ENCODE measurements at regions not wholly inside any gene's neighbourhood (a gene's known extent, or its start where the extent isn't known, plus 50 kb on each side); places are given as distances from the start of the nearest gene placed in this dataset.
A peak's percentile ranks its signal among the peaks of the same experiment; 100 is the strongest.

DNA sequence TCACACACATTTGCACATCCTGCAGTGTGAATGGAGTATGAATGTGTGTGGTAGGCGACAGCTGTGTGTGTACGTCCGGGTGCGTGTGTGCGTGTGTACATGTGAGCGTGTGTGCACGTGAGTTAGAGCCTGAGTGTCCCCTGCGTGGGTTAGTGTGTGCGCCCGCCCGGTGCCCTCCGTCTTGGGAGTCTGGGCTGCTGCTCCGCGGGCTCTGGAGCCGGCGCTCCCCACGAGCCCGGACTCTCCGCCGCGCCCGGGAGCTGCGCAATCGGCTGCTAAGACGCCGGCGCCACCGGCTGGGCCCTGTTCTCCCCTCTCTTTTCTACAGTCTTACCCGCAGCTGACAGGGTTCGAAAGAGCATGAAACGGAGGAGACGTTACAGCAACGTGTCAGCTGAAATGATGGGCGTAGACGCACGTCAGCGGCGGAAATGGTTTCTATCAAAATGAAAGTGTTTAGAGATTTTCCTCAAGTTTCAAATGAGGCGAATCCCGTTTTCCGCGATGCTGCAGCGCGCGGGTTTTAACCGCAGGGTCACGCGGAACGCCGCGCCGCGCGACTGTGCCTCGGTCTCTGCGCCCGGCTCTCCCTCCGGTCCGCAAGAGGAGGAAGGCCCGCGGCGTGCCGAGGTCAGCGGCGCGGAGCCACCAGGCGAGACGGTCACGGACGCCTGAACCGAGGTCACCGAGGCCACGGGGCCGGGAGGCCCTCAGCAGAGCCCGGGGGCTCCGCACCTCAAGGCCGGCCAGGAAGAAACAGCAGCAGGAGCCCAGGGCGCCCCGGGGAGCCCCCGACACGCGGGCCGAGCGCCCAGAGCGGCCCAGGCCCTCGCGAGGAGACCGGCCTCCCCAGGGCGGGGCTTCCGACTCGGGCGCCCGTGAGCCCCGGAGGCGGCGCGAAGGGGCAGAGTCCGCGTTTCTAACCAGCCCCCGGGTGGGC, 95.3 kb upstream of the BHLHE23 start:
- Mint-ChIP-seq H3K27me3 (peaks cover 39% of the 10 kb centered on the region), H3K4me1 (ENCODE audit: low read depth) (peaks cover 1% of the 10 kb centered on the region), H3K4me3 (ENCODE audit: low read depth) (peak overlapping the region; percentile 58), H3K36me3 (ENCODE audit: insufficient read depth) (no peaks in the 10 kb centered on the region), H3K27ac (no peak overlapping the region), H3K9me3 (ENCODE audit: low read depth) (no peaks in the 10 kb centered on the region)
- DNase-seq (ENCODE audit: low spot score, unreplicated experiment) = no peak
- no peak for TF ChIP-seq CTCF (IDR thresholded peaks at IDR 0.05; ENCODE audit: unreplicated experiment)

DNA sequence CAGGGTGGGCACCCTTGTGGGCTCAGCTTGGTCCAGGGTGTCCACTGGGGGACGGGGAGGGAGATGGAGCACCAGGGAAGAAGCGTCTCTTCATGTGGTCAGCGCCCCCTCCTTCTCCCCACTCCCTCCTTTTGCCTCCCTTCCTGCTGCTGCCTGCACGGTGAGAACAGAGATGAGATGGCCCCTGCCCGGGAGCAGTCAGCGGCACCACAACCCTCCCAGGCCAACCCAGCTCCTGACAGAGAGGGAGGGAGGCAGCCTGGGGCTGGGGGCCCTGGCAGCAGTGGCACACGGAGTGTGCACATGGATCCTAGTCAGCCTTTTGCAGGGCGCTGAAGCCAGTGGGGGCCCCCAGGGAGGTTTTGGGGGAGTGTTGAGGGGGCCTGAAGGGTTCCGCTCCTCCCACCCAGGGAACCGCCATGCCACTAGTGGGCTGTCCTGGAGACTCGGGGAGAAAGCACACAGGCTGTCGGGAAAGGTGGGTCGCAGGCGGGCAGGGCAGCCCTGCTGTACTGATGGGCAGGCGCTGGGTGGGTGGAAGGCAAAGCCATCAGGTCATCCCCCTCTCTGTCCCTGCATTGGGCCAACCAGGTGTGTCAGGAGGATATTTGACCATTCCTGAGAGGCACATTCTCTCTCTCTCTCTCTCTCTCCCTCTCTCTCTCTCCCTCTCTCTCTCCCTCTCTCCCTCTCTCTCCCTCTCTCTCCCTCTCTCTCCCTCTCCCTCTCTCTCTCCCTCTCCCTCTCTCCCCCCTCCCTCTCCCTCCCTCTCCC, 94.3 kb upstream of the BHLHE23 start:
- Mint-ChIP-seq H3K27me3 (peaks cover 32% of the 10 kb centered on the region), H3K9me3 (ENCODE audit: low read depth) (no peaks in the 10 kb centered on the region), H3K4me3 (ENCODE audit: low read depth) (no peak overlapping the region), H3K36me3 (ENCODE audit: insufficient read depth) (no peaks in the 10 kb centered on the region), H3K27ac (no peak overlapping the region), H3K4me1 (ENCODE audit: low read depth) (peaks cover 1% of the 10 kb centered on the region)
- DNase-seq (ENCODE audit: low spot score, unreplicated experiment) = no peak
- no peak for TF ChIP-seq CTCF (IDR thresholded peaks at IDR 0.05; ENCODE audit: unreplicated experiment)

GRCh38 chr20:63100174-63100925, 93.6 kb upstream of the BHLHE23 start:
- TF ChIP-seq CTCF (IDR thresholded peaks at IDR 0.05; ENCODE audit: unreplicated experiment) = no peak
- no peaks in the 10 kb centered on the region for H3K36me3 Mint-ChIP-seq (ENCODE audit: insufficient read depth)
- no peak for DNase-seq (ENCODE audit: low spot score, unreplicated experiment)
- peaks cover 33% of the 10 kb centered on the region for H3K27me3 Mint-ChIP-seq
- H3K9me3 Mint-ChIP-seq (ENCODE audit: low read depth) = no peaks in the 10 kb centered on the region
- no peak overlapping the region for H3K27ac Mint-ChIP-seq
- H3K4me3 Mint-ChIP-seq (ENCODE audit: low read depth) = no peak overlapping the region
- H3K4me1 Mint-ChIP-seq (ENCODE audit: low read depth) = peaks cover 1% of the 10 kb centered on the region

DNA sequence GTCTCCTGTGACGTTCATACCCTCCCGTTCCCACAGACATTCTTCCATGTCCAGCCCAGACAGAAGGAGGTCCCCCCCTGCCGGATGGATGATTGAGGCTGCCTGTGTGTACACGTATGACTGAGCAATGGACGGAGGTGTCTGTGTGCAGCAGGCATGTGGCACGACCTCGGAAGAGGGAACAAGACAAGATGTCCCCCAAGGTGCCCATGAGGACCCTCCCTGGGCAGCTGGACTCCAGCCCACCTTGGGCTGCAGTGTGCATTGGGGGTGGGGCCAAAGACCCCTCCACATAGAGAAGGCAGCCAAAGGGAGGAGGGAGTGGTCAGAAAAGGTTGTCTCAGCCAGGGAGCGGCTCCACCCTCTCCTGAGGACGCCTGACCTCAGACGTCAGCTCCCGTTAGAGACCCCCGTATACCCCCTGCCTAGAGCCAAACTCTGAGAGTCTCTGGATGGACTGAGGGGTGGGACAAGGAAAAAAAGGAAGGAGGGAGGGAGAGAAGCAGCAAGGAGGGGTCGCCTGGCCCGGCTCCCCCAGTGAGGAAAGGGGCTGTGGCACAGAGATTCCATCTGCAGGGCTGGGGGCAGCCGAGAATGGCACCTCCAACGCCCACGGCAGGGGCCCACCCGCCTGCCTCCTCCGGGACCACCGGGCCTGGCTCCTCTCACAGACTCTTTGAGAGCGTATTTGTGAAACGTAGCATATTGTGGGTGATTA, 92.9 kb upstream of the BHLHE23 start:
- Mint-ChIP-seq H3K27ac (no peak overlapping the region), H3K4me3 (ENCODE audit: low read depth) (no peak overlapping the region), H3K9me3 (ENCODE audit: low read depth) (no peaks in the 10 kb centered on the region), H3K27me3 (peaks cover 36% of the 10 kb centered on the region), H3K4me1 (ENCODE audit: low read depth) (peaks cover 1% of the 10 kb centered on the region), H3K36me3 (ENCODE audit: insufficient read depth) (no peaks in the 10 kb centered on the region)
- TF ChIP-seq CTCF (IDR thresholded peaks at IDR 0.05; ENCODE audit: unreplicated experiment) = no peak
- no peak for DNase-seq (ENCODE audit: low spot score, unreplicated experiment)

Measured in progenitor cell of endocrine pancreas (in vitro differentiated cells).